ENCODE measurements at regions not wholly inside any gene's neighbourhood (a gene's known extent, or its start where the extent isn't known, plus 50 kb on each side); places are given as distances from the start of the nearest gene placed in this dataset.

DNA sequence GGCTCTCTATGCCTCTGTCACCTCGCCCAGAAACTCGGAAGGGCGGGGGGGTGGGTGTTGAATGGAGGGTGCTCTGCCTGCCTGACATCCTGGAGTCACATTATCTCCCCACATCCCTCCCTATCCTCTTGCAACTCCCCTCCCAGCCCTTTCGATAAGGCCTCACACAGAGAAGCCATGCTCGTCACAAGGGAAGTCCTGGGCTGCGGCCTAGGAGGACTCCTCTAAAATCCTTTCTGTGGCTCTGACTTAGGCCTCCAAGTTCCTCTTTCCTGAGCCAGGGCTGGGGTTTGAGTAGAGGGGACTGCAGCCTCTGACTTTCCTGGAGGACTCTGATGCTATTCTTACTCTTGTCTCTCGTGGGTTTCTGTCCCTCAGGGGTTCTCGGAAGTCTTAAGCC is 75.0 kb upstream of the PKDCC start:
- Histone ChIP-seq H3K4me3 (ENCODE audit: low read depth in 1 of 3, low read length in 3 of 3) (no peak overlapping the region), H3K9ac (ENCODE audit: low read depth in 1 of 2, low read length in 2 of 2) (no peak overlapping the region), H3K4me1 (ENCODE audit: control insufficient read depth in 4 of 4, insufficient read depth in 4 of 4, low read length in 3 of 4) (no peaks in the 10 kb centered on the region), H3K27me3 (ENCODE audit: control insufficient read depth in 4 of 4, insufficient read depth in 4 of 4, low read length in 3 of 4) (peaks cover 0 to 2% (median 0%) of the 10 kb centered on the region in 4 donors), H3K9me3 (ENCODE audit: control insufficient read depth in 4 of 4, low read length in 3 of 4) (no peaks in the 10 kb centered on the region), H3K36me3 (ENCODE audit: control insufficient read depth in 4 of 4, insufficient read depth in 3 of 4, low read depth in 1 of 4, low read length in 3 of 4) (no peaks in the 10 kb centered on the region), H3K27ac (ENCODE audit: low read depth in 1 of 2, low read length in 2 of 2) (no peak overlapping the region)
- no peak for DNase-seq (ENCODE audit: low spot score)
- TF ChIP-seq, protein P1, sequence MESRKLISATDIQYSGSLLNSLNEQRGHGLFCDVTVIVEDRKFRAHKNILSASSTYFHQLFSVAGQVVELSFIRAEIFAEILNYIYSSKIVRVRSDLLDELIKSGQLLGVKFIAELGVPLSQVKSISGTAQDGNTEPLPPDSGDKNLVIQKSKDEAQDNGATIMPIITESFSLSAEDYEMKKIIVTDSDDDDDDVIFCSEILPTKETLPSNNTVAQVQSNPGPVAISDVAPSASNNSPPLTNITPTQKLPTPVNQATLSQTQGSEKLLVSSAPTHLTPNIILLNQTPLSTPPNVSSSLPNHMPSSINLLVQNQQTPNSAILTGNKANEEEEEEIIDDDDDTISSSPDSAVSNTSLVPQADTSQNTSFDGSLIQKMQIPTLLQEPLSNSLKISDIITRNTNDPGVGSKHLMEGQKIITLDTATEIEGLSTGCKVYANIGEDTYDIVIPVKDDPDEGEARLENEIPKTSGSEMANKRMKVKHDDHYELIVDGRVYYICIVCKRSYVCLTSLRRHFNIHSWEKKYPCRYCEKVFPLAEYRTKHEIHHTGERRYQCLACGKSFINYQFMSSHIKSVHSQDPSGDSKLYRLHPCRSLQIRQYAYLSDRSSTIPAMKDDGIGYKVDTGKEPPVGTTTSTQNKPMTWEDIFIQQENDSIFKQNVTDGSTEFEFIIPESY (IDR thresholded peaks at IDR 0.05), result no peak
- TF ChIP-seq RAD21 (IDR thresholded peaks at IDR 0.05) (no peak), FOXA1 (IDR thresholded peaks at IDR 0.05) (no peak), FOXA2 (IDR thresholded peaks at IDR 0.05) (no peak), HNF4G (IDR thresholded peaks at IDR 0.05) (no peak), GABPA (IDR thresholded peaks at IDR 0.05 in 1 of 2, conservative IDR thresholded peaks at IDR 0.05 in 1 of 2) (no peak), JUND (IDR thresholded peaks at IDR 0.05) (no peak), NR2F2 (IDR thresholded peaks at IDR 0.05) (no peak), EGR1 (IDR thresholded peaks at IDR 0.05; ENCODE audit: low read depth in 2 of 2) (no peak), TAF1 (conservative IDR thresholded peaks at IDR 0.05) (no peak), YY1 (IDR thresholded peaks at IDR 0.05) (no peak), SP1 (IDR thresholded peaks at IDR 0.05) (no peak)
- TF ChIP-seq, protein P2, sequence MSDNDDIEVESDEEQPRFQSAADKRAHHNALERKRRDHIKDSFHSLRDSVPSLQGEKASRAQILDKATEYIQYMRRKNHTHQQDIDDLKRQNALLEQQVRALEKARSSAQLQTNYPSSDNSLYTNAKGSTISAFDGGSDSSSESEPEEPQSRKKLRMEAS (IDR thresholded peaks at IDR 0.05), result no peak
- TF ChIP-seq, protein P3, sequence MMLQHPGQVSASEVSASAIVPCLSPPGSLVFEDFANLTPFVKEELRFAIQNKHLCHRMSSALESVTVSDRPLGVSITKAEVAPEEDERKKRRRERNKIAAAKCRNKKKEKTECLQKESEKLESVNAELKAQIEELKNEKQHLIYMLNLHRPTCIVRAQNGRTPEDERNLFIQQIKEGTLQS (IDR thresholded peaks at IDR 0.05), result no peak
- TF ChIP-seq, protein P4, sequence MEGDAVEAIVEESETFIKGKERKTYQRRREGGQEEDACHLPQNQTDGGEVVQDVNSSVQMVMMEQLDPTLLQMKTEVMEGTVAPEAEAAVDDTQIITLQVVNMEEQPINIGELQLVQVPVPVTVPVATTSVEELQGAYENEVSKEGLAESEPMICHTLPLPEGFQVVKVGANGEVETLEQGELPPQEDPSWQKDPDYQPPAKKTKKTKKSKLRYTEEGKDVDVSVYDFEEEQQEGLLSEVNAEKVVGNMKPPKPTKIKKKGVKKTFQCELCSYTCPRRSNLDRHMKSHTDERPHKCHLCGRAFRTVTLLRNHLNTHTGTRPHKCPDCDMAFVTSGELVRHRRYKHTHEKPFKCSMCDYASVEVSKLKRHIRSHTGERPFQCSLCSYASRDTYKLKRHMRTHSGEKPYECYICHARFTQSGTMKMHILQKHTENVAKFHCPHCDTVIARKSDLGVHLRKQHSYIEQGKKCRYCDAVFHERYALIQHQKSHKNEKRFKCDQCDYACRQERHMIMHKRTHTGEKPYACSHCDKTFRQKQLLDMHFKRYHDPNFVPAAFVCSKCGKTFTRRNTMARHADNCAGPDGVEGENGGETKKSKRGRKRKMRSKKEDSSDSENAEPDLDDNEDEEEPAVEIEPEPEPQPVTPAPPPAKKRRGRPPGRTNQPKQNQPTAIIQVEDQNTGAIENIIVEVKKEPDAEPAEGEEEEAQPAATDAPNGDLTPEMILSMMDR (IDR thresholded peaks at IDR 0.05; ENCODE audit: low read depth, low read length, missing input control), result no peak
- 89% methylated on average over 8 of the region's 8 CpGs for WGBS

DNA sequence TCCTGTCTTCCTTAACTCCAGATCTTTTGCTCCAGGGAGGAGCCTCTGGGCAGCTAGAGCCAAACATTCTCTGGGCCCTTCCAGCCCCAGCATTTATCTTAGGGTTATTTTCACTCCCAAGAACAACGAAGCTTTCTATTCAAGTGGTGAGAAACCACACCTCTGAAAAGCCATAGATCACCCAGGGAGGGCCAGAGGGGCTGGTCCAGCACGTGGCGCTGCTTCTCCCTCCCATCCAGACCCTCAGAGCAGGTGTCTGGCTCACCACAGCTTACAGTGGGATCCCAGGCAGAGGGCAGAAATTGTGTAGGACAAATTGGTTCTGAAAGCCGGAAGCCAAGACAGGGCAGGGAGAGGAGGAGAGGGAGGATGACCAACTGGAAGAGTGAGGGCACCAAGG is 74.0 kb upstream of the PKDCC start:
- WGBS, result 79% methylated on average over 4 of the region's 4 CpGs
- Histone ChIP-seq H3K4me3 (ENCODE audit: low read depth in 1 of 3, low read length in 3 of 3) (no peak overlapping the region), H3K27me3 (ENCODE audit: control insufficient read depth in 4 of 4, insufficient read depth in 4 of 4, low read length in 3 of 4) (peaks cover 0 to 2% (median 0%) of the 10 kb centered on the region in 4 donors), H3K36me3 (ENCODE audit: control insufficient read depth in 4 of 4, insufficient read depth in 3 of 4, low read depth in 1 of 4, low read length in 3 of 4) (no peaks in the 10 kb centered on the region), H3K9ac (ENCODE audit: low read depth in 1 of 2, low read length in 2 of 2) (no peak overlapping the region), H3K9me3 (ENCODE audit: control insufficient read depth in 4 of 4, low read length in 3 of 4) (no peaks in the 10 kb centered on the region), H3K4me1 (ENCODE audit: control insufficient read depth in 4 of 4, insufficient read depth in 4 of 4, low read length in 3 of 4) (no peaks in the 10 kb centered on the region), H3K27ac (ENCODE audit: low read depth in 1 of 2, low read length in 2 of 2) (no peak overlapping the region)
- DNase-seq (ENCODE audit: low spot score), result no peak
- TF ChIP-seq FOXA1 (IDR thresholded peaks at IDR 0.05) (no peak), HNF4G (IDR thresholded peaks at IDR 0.05) (no peak)

DNA sequence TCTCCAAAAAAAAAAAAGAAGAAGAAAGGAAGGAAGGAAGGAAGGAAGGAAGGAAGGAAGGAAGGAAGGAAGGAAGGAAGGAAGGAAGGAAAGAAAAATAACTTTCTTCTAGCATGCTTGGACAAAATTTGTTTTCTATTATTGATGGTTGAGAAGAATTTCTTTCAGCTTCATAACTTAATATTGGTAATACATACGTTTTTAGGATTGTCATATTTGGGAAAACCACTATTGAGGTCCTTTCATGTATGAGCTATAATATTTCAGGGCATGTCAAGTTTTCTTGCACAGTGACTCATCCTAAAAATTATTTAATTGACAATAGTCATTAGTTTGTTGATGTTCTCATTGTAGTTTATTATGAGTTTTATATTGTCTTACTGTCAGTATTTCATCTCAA is 66.4 kb upstream of the PKDCC start:
- H3K9ac ChIP-seq (ENCODE audit: low read depth in 1 of 2, low read length in 2 of 2), result no peak overlapping the region
- no peaks in the 10 kb centered on the region for H3K27me3 ChIP-seq (ENCODE audit: control insufficient read depth in 4 of 4, insufficient read depth in 4 of 4, low read length in 3 of 4)
- no peak overlapping the region for H3K27ac ChIP-seq (ENCODE audit: low read depth in 1 of 2, low read length in 2 of 2)
- H3K4me3 ChIP-seq (ENCODE audit: low read depth in 1 of 3, low read length in 3 of 3), result no peak overlapping the region
- H3K9me3 ChIP-seq (ENCODE audit: control insufficient read depth in 4 of 4, low read length in 3 of 4), result no peaks in the 10 kb centered on the region
- no peaks in the 10 kb centered on the region for H3K36me3 ChIP-seq (ENCODE audit: control insufficient read depth in 4 of 4, insufficient read depth in 3 of 4, low read depth in 1 of 4, low read length in 3 of 4)
- TF ChIP-seq JUND (IDR thresholded peaks at IDR 0.05) (no peak), FOXA2 (IDR thresholded peaks at IDR 0.05) (no peak), NR2F2 (IDR thresholded peaks at IDR 0.05) (no peak)
- TF ChIP-seq, protein P2 (IDR thresholded peaks at IDR 0.05), result no peak
- TF ChIP-seq, protein P4 (IDR thresholded peaks at IDR 0.05; ENCODE audit: low read depth, low read length, missing input control), result no peak
- WGBS, result 79% methylated on average over 1 of the region's 1 CpG
- no peaks in the 10 kb centered on the region for H3K4me1 ChIP-seq (ENCODE audit: control insufficient read depth in 4 of 4, insufficient read depth in 4 of 4, low read length in 3 of 4)
- no peak for DNase-seq (ENCODE audit: low spot score)
